G401.6 (cell line): ENCODE measurements at regions not wholly inside any gene's neighbourhood (a gene's known extent, or its start where the extent isn't known, plus 50 kb on each side); places are given as distances from the start of the nearest gene placed in this dataset.

ENCODE experiments used
- FAIRE-seq: peaks from 2 replicates; lab custom pipeline; 2012; peaks lifted over from hg19 to GRCh38; lab: Jason Lieb, UNC

DNA sequence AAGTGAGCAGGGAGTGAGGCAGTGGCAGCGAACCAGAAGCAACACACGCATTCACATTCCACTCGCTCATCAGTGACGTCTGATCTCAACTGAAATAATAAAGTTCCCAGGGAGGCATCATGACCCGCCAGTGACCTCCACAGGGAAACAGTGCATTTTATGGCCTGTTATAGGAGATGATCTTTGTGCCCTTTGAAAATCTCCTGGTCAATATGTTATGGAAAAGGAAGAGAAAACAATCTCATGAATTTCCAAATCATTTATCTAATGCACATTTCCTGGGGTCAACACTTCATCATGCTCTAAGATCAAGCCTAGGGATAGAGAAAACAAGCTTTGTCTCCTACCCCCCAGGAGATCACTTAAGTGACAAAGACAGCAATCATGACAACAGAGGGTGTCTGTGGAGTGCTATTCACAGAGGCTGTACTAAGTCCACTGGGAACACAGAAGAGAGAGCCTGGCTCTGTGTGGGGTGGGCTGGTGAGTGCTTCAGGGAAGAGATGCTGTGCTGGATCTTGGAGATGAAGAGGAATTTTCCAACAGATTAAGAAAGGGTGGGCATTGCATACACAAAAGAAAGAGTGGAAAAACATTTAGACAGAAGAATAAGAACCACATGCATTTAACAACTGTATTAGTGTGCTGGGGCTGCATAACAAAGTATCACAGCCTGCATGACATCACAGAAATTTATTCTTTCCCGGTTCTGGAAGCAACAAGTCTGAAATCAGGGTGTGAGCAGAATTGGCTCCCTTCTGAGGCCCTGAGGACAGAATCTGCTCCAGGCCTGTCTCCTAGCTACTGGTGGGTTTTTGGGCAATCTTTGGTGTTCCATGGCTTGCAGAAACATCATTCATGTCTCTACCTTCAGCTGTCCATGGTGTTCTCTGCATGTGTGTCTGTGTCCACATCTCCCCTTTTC is 613.9 kb upstream of the IGFBP3 start:
- no peak for FAIRE-seq

DNA sequence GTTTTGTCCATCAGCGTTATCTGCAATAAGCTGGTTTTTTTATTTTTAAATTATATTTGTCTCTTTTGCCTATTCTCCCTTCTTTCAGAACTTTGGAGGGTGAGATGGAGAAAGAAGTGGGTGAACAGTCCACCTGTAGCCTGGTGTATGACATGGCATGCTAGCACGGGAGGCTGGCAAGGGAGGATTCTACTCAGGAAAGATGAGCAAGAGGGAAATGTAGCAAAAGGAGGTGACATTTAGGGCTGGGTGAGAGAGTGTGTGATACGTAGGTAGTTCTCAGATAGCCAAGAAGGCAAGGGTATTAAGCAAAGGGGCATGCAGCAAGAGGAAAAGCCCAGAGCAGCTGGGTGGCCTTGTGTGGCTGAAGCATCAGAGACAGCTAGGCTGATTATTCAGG is 612.9 kb upstream of the IGFBP3 start:
- FAIRE-seq, result no peak

DNA sequence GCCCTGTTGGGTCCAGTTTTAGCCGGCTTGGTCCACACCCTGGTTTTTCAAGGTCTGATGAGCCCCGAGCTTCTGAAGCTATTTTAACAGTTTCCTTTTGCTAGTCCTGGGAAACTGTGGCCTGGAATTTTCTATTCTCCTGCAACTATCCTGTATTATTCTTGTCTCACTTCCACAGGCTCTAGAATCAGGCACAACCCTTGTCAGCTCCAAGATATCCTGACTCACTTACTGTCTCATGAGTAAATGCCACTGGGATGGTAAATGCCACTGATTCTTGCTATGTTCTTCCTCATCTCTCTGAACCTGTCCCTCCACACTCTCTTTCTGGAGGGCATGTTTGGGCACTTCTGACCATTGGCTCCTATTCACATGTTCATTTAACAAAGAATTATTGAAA is 611.5 kb upstream of the IGFBP3 start:
- no peak for FAIRE-seq

DNA sequence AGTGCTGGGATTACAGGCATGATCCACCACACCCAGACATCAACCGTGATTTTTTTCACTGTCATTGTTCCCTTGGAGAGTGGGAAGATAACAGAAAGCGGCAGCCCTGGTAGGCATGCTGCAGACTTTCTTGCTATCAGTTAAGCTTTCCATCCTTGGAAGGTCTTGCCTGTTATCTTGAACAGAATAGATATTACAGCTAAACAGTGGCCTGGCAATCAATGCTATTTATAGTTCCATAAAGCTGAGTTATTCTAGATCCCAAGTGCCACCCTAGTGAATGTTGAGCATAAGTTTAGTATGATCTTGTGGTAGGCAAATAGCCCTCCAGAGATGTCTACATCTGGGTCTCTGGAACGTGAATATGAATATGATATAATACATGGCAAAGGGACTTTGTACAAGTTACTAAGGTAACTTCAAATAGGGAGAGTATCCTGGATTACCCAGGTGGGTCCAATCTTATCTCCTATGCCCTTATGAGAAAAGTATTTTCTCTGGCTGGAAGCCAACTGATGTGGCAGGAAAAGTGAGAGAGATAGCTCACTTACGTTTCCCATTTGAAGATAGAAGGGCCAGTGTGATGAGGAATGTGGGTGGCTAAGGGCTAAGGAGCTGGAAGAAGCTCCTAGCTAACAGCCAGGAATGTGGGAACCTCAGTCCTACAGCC is 609.1 kb upstream of the IGFBP3 start:
- FAIRE-seq, result no peak

DNA sequence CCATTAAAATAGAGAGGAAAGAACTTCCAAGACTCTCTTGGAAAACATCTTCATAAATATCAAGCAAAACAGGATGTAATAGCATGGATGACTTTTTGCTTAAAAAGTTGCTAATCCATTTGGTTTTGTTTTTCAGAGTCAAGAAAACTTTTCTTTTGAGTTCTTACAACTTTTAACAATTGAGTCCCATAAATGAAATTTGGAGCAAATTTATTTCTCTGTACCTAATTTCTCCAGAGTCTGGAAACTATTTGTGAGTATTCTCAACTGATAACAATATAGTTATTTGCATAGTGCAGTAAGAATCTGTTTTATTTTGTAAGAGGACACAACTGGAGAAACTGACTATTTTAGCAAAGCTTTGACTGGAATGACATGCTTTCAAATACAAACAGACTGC is 606.3 kb upstream of the IGFBP3 start:
- FAIRE-seq, result no peak

DNA sequence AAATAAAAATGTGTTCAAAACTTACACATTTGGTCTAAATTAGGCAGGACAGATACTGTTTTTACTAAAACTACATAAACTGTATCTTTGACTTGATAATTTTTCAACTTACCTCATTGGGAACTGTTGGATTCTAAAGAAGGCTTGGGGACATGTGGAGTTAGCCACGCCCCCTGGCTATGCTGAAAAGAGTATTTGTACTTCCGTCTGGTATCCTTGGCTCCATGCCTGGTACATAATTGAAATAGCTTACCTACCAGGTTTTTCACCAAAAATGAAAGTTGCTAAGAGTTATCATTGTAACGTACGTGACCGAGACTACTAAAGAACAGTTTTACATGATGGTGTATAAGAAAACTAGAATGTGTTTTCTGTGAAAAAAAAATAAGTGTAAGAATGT is 604.8 kb upstream of the IGFBP3 start:
- FAIRE-seq, result no peak

DNA sequence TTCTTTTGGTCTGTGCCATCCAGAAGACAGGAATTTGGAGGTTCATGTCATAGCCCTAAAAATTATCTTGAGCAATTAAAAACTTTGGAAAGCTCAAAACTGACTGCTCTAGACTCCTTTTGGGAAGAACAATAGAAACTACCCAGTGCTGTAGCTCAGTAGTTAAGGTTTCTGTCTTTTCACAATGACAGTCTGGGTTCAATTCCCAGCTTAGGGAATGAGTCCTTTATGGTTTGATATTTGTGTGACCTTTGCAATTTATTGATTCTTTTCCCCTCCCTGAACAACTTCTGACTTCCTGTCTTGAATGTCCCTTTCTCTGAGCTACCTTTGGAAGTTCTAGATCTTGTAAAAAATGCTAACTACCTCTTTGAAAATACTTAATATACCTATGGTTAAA is 603.3 kb upstream of the IGFBP3 start:
- no peak for FAIRE-seq

DNA sequence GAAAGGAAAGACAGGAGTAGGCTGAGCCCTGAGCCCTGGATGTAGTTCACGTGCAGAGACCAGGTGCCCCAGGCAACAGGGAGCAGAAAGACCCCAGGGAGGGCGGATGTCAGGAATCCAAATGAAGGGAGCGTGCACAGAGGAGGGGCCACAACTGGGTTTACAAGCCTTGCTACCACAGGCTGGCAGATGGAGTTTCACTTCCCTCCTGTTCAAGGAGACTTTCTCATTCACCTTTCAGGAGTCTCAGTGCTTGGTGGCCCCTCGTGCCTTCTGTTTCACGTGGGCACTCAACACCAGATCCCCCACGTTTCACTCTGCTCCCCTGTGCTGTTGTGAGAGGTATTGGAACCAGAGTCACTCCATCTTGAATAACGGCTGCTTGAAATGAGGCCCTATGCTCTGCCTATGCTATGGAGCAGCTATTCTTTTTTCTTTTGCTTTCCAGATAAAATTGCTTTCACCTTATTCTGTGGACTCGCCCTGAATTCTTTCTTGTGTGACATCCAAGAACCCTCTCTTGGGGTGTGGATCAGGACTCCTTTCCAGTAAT is 601.4 kb upstream of the IGFBP3 start:
- no peak for FAIRE-seq

DNA sequence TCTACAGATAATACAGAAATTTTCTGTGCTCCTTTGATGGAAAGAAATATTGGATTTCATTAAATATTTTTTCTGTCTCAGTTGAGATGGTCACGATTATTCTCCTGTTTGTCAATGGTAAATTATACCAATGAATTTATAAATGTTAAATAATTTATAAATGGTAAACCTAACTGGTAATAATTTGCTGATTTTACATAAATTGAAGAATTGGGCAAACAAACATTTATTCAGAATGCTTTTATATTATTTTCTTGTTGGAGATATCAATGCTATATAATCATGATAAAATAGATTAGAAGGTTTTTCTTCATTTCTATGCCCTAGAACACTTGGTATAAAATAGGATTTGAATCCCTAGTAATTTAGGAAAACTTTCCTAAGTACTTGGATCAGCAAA is 597.6 kb upstream of the IGFBP3 start:
- FAIRE-seq, result no peak

DNA sequence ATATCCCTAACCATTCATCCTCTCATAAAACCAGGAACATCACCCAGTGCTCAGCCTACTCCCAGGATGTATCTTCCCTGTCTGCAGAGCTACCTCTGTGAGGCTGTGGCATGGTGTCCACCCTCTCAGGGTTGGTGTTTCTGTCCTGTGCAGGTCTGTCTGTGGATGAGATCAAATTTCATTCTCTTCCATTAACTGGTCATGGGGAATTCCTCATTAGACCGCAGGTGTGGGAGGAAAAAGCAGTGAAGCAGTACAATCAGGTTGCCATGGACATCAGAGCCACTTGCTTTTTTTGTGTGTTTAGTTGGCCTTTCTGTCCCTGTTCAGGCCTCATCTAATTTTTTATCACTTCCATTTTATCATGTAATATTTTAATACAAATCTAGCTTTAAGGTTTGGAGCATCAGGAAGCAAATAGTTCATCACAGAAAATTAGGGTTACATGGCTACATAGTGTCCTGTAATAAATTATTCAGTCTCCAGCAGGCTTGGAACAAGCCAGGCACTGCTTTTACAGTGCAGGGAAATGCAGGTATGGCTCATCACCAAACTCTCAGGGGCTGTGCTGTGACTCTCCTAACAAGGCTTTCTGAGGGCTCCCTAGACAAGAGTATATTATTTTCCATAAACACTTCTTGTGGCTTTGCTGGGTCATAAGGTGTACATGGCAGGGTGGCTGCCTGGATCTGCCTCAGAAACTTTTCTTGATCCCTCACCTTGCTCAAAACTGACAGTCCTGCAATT is 594.9 kb upstream of the IGFBP3 start:
- FAIRE-seq, result no peak

DNA sequence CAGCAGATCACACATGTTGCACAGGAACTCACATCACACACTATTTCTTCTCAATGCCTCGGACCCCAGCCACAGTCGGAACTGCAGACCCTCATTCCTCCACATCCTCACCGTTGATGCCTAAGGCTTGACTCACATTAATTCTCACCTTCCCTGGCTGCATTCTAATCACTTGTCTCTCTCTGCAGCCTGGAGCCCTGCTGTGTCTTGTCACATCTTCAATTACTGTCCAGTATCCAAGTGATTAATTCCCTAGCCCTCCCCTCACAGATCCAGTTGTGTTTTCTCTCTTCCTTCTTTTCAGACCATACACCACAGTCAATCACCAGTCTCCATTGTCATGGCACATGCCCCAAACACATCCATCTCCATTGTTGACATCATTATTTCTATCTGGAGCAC is 592.4 kb upstream of the IGFBP3 start:
- no peak for FAIRE-seq

DNA sequence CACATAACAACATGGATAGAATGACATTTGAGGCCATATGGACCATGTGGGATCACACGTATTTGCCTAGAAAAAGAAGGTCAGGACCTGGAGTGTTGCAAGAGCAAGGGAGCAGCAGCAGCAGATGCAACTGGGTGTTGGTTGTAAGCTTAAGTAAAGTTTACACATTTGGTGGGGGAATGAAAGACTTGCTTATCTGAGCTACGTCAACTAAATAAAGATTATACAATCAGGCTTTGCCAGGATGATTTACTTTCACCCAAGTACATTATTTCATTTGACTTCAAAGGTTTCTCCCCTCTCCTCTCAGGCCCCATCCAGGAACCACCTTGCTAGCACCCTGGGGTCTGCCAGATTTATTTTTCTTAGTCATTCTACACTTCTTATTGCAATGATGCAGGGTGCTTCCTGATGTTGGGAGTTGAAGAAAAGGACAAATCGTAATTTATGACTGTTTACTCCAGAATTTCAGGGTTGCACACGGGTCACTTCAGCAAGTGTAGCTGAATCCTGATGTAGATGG is 591.9 kb upstream of the IGFBP3 start:
- no peak for FAIRE-seq

DNA sequence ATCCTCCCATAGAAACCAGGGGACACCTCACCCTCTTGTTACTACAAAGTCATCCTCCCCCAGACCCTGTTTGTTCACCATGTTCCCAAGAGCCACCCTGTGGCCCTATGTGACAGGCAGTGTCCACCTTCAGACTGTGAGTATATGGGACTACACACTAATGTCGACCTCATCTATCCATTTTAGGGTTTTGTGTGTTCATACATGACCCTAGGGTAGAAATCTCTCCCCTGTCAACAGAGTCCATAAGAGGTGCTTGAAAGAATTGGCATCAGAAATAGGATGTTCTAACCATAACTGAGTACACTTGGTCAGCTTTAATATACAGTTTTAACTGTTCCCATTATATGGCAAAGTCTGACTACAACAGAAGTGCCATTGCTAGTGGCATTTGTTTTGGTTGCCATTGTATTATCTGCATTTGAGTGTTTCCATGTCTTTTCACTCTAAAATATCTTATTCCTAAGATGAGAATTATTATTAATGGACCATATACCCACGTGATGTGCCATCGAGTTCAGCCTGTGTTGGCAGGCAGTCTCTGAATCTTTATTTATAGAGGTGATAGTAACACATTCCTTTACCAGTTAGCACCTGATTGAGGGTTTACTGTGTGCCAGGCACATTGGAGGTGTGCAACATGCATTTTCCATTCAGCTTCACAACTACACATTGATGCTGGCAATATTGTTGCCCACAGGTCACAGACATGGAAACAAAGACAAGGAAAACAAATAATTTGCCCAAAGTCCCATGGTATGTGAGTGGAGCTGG is 590.6 kb upstream of the IGFBP3 start:
- no peak for FAIRE-seq

DNA sequence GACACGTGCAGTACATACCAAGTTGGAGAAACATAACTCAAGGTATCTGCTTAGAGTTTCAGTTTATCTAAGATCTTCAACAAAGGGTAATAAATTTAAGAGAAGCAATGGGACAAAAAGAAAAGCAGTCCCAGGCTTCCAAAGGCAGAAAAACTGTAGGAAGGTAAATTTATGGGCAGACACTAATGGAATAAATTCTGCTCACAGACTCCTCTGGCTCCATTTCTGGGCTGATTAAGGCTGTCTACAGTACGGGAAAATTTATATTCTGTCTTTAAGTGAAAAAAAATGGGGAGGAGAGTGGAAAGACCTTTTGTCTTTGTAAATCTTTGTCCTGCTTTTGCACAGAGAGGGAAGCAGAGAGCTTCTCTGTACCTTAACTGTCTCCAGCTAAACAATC is 587.5 kb upstream of the IGFBP3 start:
- no peak for FAIRE-seq

DNA sequence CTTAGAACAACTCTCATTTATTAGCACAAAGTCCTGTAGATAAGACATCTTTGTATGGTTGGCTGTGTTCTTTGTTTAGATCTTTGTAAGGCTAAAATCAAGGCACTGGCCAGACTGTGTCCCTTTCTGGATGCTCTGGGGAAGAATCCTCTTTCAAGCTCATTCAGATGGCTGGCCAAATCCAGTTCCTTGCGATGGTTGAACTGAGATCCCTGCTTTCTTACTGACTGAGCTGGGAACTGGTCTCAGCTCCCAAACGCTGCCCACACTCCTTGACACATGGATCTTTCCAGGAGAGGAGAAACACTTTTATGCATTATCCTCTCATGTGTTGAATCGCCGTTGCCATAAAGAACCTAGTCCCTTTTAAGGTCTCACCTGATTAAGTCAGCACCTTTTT is 586.5 kb upstream of the IGFBP3 start:
- FAIRE-seq, result no peak

DNA sequence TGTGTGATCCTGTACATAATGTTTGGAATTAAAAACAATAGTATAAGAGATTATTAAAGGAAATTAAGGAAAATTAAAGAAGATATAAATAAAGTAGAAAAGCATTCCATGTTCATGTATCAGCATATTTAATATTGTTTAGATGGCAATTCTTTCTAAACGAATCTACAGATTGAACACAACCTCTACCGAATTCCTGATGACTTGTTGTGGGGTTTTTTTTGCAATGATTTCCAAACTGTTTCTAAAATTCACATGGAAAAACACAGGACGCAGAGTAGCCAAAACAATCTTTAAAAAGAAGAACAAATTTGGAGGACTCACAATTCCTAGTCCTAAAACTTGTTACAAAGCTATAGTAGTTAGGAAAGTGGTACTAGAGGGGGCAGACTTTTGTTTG is 573.4 kb upstream of the IGFBP3 start:
- FAIRE-seq, result no peak

DNA sequence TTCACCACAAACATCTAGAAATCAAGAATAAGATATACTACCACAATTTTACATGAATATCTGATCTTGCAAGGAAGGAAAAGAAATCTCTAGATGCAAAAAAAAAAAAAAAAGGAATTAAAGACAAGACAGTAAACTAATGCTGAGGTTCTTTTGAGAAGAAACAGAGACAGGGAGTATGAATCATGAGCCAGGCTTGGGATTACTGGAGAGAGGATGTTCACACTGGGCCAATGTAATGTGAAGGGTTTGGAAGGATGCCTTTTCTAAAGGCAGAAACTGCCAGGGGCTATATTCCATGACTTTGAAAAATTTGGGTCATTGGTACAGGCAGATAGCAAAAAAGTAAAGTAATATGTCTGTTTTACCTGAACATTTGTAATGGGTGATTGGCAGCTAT is 573.0 kb upstream of the IGFBP3 start:
- no peak for FAIRE-seq

DNA sequence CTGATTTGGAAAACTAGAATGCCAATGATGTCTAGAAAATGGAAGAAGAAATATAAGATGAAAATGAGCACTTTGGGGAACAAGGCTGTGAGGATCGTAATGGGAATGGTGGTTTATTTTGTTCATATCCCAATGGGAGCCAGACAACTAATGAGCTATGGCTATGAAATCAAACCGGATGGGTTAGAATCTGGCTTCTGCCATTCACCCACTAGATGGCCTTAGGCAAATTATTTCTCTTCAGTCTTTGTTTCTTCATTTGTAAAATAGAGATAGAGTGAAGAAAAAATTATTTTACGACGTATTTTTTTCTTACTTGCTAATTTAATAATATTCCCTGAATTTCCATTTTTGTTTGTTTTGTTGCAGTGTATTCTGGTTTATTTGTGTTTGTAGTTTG is 572.1 kb upstream of the IGFBP3 start:
- FAIRE-seq, result no peak

DNA sequence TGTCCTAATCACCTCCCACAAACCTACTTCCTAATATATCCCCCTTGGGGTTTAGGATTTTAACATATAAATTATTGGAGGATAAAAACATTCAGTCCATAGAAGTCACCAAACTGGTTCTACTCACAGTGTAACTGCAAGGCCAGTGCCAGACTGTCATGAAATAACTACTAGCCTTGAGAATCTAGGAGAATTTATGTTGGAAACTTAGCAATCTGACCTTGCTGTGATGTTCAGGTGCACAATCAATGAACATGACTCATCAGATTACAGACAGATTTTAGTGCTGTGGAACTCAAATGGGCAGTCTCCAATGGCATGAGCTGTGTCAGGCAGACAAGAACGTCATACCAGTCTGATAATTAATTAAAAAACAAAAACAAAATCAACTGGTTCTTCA is 571.4 kb upstream of the IGFBP3 start:
- FAIRE-seq, result no peak

DNA sequence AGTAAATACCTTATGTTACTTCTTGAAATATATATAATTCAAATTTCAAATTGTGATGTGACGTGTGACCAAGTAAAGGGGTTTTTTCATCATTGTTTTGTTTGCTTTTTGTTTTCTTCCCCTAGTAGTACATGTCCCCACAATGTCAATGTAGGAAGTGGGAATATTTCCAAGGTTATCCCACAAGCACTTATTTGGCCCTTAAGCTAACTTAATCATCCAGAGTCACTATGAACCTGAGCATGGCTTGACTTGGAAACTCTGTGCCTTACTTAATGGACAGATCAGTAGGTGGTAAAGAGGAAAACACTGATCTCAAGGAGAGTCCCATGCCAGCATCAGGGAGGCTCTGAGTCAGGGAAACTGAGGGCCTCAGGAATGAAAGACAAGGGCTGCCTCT is 569.3 kb upstream of the IGFBP3 start:
- FAIRE-seq, result no peak

DNA sequence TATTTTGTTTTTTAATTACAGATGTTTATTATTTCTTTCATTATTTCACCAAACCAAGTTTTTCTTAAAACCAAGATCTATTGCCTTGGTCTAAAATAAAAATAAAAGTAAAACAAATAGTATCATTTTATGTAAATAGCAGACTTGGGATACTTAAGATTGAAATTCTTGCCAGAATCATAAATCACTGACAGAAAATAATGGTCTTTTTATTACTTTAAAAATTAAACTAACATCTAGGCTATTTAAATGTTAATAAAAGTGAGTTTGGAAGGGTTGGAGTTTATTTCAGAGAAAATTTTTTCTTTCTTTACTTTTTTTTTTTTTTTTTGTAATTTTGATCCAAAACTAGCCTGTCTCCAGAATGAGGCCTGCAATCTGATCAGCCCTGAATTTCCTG is 568.0 kb upstream of the IGFBP3 start:
- FAIRE-seq, result no peak

DNA sequence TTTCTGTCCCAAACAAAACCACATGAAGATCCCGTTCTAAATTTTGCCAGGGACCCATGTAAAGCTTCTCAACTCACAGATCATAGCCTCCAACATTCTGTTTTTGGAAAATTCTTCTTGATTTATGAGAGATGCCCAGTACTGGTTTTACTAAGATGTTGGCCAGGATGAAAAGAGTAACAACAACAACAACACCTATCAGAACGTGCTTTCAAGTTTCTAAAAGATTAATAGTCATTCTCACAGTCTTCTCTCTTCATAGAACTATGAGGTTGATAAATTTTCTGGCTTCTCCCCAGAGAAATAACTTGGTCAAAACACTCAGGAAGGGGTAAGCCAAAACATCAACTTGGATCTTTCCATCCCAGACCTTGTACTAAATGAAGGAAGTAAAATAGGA is 567.5 kb upstream of the IGFBP3 start:
- no peak for FAIRE-seq
